SKM-1 (cell line): ENCODE measurements at regions not wholly inside any gene's neighbourhood (a gene's known extent, or its start where the extent isn't known, plus 50 kb on each side); places are given as distances from the start of the nearest gene placed in this dataset.
A peak's percentile ranks its signal among the peaks of the same experiment; 100 is the strongest.

Experiments
- DNase-seq: peaks from one replicate; lab custom pipeline; 2025; ENCODE audit not compliant: unreplicated experiment; lab: John Stamatoyannopoulos, UW

- no peak for DNase-seq
These were observed 211.5 kb downstream of the RAD51AP2 start for GRCh38 chr2:17306706-17307105.

- no peak for DNase-seq
These were observed 212.0 kb downstream of the RAD51AP2 start for GRCh38 chr2:17306219-17306618.

- no peak for DNase-seq
These were observed 214.7 kb downstream of the RAD51AP2 start for GRCh38 chr2:17303521-17303920.

- no peak for DNase-seq
These were observed 215.2 kb downstream of the RAD51AP2 start for GRCh38 chr2:17303054-17303453.

GRCh38 chr2:17302281-17302680 is 216.0 kb downstream of the RAD51AP2 start:
- DNase-seq, result no peak

- no peak for DNase-seq
These were observed 216.8 kb downstream of the RAD51AP2 start for GRCh38 chr2:17301437-17301836.

- no peak for DNase-seq
These were observed 218.2 kb downstream of the RAD51AP2 start for GRCh38 chr2:17299891-17300540.

GRCh38 chr2:17298453-17298852 is 219.8 kb downstream of the RAD51AP2 start:
- DNase-seq, result no peak

GRCh38 chr2:17296686-17297085 is 221.6 kb downstream of the RAD51AP2 start:
- no peak for DNase-seq

- DNase-seq, result no peak
These were observed 228.6 kb downstream of the RAD51AP2 start for GRCh38 chr2:17289669-17290068.

- no peak for DNase-seq
These were observed 231.1 kb downstream of the RAD51AP2 start for GRCh38 chr2:17287183-17287582.

- no peak for DNase-seq
These were observed 235.4 kb downstream of the RAD51AP2 start for GRCh38 chr2:17282826-17283225.

GRCh38 chr2:17282245-17282644 is 236.0 kb downstream of the RAD51AP2 start:
- no peak for DNase-seq

- no peak for DNase-seq
These were observed 242.0 kb downstream of the RAD51AP2 start for GRCh38 chr2:17276220-17276619.

- no peak for DNase-seq
These were observed 245.4 kb downstream of the RAD51AP2 start for GRCh38 chr2:17272652-17273525.

- DNase-seq, result no peak
These were observed 246.1 kb downstream of the RAD51AP2 start for GRCh38 chr2:17272170-17272569.

GRCh38 chr2:17271416-17271815 is 246.8 kb downstream of the RAD51AP2 start:
- DNase-seq, result no peak

- DNase-seq, result peak; percentile 66
These were observed 247.3 kb downstream of the RAD51AP2 start for GRCh38 chr2:17270894-17271293.

GRCh38 chr2:17263570-17263968 is 254.7 kb downstream of the RAD51AP2 start:
- no peak for DNase-seq

- no peak for DNase-seq
These were observed 255.2 kb downstream of the RAD51AP2 start for GRCh38 chr2:17262854-17263569.

- DNase-seq, result no peak
These were observed 258.6 kb downstream of the RAD51AP2 start for GRCh38 chr2:17259613-17260012.

- DNase-seq, result no peak
These were observed 259.4 kb downstream of the RAD51AP2 start for GRCh38 chr2:17258861-17259260.
